Ureter (tissue), 1 donor: ENCODE measurements at regions not wholly inside any gene's neighbourhood (a gene's known extent, or its start where the extent isn't known, plus 50 kb on each side); places are given as distances from the start of the nearest gene placed in this dataset.

Experiments used
- DNase-seq: peaks from one replicate; pipeline ENCODE4 v3.0.0-alpha.2; 2020; ENCODE audit warnings: low spot score
- donor health status: DM: yes; HTN: yes; CAD: no.

DNA sequence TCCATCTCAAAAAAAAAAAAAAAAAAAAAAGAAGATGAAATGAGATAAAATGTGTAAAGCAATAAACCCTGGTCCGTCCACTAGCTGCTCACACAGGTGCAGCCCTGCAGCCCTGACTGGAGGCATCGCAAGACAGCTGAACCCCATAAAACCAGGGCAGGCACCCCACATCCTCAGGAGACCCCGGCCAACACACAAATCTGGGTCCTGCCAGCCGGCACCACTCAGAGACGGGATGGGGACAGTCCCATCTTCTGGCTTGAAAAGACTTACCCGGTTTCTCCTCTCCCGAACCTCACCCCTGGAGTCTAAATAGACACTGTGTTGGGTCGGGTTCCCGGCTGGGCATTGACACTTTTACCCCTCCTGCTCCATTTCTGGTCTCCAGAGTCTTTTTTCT lies 52.7 kb upstream of the TNRC6C start:
- no peak for DNase-seq

DNA sequence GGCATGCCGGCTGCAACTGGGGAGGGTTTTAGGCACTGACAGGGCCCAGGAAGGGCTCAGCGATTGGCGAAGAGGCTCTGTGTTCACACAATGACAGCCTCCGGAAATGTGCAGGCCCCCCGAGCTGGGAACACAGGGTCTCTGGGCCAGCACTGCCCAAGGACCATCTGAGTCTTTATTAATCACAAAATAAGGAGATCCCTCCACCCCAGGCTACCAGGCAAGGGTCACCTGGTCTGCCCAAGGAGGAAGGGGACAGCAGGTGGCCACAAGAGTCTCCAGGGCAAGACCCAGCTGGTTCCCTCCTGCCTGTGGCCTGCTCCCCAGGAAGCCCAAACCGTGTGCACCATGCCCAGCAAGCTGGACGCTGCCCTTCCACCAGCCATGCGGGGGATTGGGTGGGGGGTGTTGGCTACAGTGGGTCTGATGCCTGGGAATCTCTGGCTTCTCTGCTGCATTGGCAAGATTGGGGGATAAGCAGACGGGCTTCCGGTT lies 52.1 kb upstream of the TNRC6C start:
- no peak for DNase-seq

DNA sequence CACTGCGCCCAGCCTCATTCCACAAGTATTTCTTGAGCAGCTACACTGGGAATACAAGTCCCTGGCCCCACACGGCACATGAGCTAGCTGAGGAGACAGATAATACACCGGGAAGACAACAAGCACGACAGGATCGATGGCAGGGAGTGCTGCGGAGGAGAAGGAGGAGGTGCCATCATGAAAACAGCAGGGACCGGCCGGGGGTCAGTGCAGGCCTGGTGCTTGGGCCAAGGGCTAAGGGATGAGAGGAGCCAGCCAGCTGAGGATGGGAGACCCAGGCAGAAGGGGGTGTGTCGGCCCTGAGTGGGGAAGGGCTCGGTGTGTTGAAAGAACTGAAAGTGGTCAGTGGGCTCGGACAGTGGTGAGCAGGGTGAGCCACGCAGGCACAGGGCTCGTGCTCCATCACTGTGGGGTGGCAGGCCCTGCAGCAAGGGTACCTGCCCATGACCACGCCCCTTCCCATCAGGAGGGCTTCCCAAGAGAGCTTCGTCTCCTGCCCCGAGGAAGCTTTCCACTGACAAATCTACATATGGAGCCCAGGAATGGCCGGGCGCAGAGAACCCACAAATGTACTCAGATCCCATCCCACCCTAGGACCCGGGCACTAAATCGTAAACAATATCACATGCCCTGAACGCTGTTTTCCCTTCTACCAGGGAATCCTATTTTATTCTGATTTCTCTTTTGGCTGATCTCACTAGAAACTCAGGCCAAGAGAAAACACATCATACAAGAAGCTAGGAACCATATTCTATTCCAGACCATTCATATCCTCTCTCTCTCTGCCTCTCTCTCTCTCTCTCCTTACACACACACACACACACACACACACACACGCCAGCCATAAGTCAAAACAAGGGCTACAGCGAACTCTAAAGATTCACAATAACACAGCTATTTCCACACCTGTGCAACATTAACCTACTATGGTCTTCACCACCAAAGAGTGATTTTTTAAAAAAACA lies 50.7 kb upstream of the TNRC6C start:
- no peak for DNase-seq

DNA sequence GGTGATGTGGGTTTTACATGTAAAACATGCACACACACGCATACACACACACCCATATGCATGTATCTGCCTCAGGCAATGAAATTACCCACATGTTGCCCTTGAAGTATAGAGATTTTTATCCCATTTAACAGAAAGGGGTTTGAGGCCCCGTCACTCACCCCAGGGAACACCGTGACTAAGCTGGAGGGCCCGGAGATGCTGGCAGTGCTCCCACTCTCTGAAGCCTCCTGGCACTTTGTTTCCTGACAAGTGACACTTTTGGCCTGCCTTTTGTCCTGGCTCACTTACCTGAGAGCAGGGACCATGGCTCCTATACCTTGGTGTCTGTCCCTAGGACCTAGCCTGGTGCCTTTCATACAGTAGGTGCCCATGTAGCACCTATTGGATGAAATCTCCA lies 50.0 kb upstream of the TNRC6C start:
- no peak for DNase-seq
